ENCODE measurements at regions not wholly inside any gene's neighbourhood (a gene's known extent, or its start where the extent isn't known, plus 50 kb on each side); places are given as distances from the start of the nearest gene placed in this dataset.
"Not testable (repeated sequence)": the region's sequence is repeated elsewhere in the genome, so short reads cannot be mapped to it uniquely, and the experiment has no call there.

GRCh38 chr1:2851918-2852317 lies 50.4 kb upstream of the TTC34 start:
- not testable (repeated sequence) for H3K4me1 Mint-ChIP-seq, H3K36me3 Mint-ChIP-seq, H3K27ac Mint-ChIP-seq, ATAC-seq, H3K9me3 Mint-ChIP-seq, H3K4me3 Mint-ChIP-seq
- peaks cover 42% of the 10 kb centered on the region for H3K27me3 Mint-ChIP-seq

GRCh38 chr1:2853711-2854110 lies 52.2 kb upstream of the TTC34 start:
- no peaks in the 10 kb centered on the region for H3K4me1 Mint-ChIP-seq
- peaks cover 1% of the 10 kb centered on the region for H3K9me3 Mint-ChIP-seq
- ATAC-seq, result no peak
- H3K4me3 Mint-ChIP-seq, result no peak overlapping the region
- H3K27ac Mint-ChIP-seq, result no peak overlapping the region
- H3K36me3 Mint-ChIP-seq, result no peaks in the 10 kb centered on the region
- H3K27me3 Mint-ChIP-seq, result peaks cover 26% of the 10 kb centered on the region

GRCh38 chr1:2854151-2854550 lies 52.7 kb upstream of the TTC34 start:
- no peak overlapping the region for H3K27ac Mint-ChIP-seq
- no peaks in the 10 kb centered on the region for H3K36me3 Mint-ChIP-seq
- H3K27me3 Mint-ChIP-seq, result peaks cover 22% of the 10 kb centered on the region

GRCh38 chr1:2854611-2855010 lies 53.1 kb upstream of the TTC34 start:
- Mint-ChIP-seq H3K9me3 (peaks cover 7% of the 10 kb centered on the region), H3K4me3 (no peak overlapping the region), H3K27ac (no peak overlapping the region), H3K36me3 (no peaks in the 10 kb centered on the region), H3K4me1 (no peaks in the 10 kb centered on the region), H3K27me3 (peaks cover 17% of the 10 kb centered on the region)
- ATAC-seq, result peak; percentile 20

More at GRCh38 chr1:2854151-2854550, 52.7 kb upstream of the TTC34 start:
- peak; percentile 27 for ATAC-seq
- Mint-ChIP-seq H3K4me1 (no peaks in the 10 kb centered on the region), H3K9me3 (peaks cover 6% of the 10 kb centered on the region), H3K4me3 (no peak overlapping the region)

DNA sequence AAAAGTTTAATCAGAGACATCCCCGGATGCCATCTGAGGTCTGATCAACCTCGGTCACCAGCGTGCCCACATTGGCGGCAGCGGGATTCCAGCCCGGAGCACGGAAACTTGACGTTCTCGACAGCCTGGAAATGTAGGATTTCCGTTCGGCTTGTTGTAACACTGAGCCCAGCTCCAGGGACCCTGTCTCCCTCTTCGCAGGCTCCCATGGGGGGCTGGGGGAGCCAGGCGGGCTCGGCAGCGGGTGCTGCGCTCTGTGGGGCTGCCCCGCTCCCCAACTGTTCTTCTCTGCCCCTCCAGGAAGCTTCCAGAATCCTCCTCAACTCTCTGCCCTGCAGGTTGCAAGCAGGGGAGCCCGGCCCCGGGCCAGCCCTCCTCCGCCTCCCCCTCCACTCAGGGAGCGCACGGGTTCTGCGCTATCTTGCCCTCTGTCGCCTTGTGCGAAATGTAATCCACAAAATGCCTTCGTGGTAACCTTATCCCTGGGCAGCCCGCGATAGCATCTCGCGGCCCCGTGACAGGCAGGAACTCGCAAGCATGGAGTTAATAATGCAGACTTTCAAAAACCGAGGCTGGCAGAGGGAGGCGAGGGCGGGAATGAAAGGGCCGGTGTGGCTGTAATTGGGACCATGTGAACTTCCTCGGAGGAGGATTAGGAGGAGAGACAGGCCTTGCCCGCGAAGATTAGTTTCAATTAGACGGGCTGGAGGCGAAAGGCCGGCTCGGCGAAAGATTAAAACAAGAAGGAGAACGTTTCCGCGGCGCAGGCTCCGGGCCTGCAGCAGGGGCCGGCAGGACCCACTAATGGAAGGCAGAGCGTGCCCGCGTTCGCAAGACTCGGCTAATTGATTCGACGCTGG lies 53.9 kb upstream of the TTC34 start:
- Mint-ChIP-seq H3K36me3 (no peaks in the 10 kb centered on the region), H3K9me3 (peaks cover 7% of the 10 kb centered on the region), H3K4me3 (no peak overlapping the region), H3K27me3 (peaks cover 17% of the 10 kb centered on the region), H3K27ac (no peak overlapping the region), H3K4me1 (no peaks in the 10 kb centered on the region)
- no peak for ATAC-seq

GRCh38 chr1:2856066-2856390 lies 54.5 kb upstream of the TTC34 start:
- Mint-ChIP-seq H3K9me3 (peaks cover 7% of the 10 kb centered on the region), H3K36me3 (no peaks in the 10 kb centered on the region), H3K27ac (no peak overlapping the region), H3K27me3 (peaks cover 17% of the 10 kb centered on the region), H3K4me3 (no peak overlapping the region), H3K4me1 (no peaks in the 10 kb centered on the region)
- no peak for ATAC-seq

DNA sequence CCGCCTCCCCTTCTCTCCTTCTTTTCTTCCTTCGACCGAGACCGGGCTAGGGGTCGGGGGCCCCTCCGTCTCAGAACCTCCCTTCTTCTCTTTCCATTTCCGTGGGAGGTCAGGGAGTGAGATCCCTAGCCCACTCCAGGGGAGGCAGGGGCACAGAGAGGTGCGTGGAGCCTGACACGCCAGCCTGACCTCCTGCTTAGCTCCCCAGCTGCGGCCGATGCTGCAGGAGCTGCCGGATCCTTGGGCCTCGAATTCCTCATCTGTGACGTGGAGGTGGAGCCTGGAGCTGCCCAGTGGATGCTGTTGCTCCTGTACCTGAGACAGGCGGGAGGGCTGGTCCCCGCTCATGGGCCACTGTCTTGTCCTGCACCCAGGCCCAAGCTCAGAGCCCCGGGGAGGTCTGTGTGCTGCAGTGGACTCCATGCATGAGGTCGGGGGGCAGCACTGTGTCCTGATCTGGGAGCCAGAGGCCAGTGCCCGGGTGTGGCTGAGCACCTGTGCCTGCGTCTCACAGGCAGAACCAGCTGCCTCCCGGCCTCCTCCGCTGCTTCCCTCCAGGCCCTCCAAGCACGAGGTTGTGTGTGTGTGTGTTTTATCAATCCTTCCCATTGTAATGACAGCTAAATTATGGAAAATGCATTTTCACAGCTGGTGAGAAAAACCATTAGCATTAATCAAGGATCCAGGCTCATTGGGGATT lies 55.3 kb upstream of the TTC34 start:
- no peaks in the 10 kb centered on the region for H3K4me1 Mint-ChIP-seq
- no peak overlapping the region for H3K4me3 Mint-ChIP-seq
- peaks cover 17% of the 10 kb centered on the region for H3K27me3 Mint-ChIP-seq
- ATAC-seq, result no peak
- H3K9me3 Mint-ChIP-seq, result peaks cover 7% of the 10 kb centered on the region
- no peak overlapping the region for H3K27ac Mint-ChIP-seq
- H3K36me3 Mint-ChIP-seq, result no peaks in the 10 kb centered on the region

DNA sequence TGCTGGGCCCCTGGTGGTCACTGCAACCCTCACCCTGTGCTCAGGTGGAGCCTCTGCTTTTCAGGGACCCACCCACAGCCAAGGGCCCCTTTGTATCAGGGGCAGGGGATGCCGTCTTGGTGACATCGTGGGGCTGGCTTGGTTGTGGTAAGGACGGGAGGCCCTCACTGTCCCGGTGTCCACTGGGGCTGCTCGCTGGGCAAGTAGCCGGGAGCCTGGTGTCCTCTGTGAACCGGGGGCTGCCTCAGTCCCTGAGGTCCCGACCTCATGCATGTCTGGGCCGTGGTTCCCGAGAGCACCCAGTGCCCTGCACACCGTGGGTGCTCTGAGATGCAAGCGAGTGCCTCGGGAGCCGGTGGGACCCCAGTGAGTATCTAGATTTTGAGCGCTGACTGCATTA lies 56.0 kb upstream of the TTC34 start:
- H3K27ac Mint-ChIP-seq, result no peak overlapping the region
- H3K36me3 Mint-ChIP-seq, result no peaks in the 10 kb centered on the region
- ATAC-seq, result no peak
- H3K4me3 Mint-ChIP-seq, result no peak overlapping the region
- H3K27me3 Mint-ChIP-seq, result peaks cover 17% of the 10 kb centered on the region
- no peaks in the 10 kb centered on the region for H3K4me1 Mint-ChIP-seq
- peaks cover 7% of the 10 kb centered on the region for H3K9me3 Mint-ChIP-seq

- ATAC-seq, result no peak
- Mint-ChIP-seq H3K27me3 (peaks cover 7% of the 10 kb centered on the region), H3K4me1 (no peaks in the 10 kb centered on the region), H3K27ac (no peak overlapping the region), H3K4me3 (no peak overlapping the region), H3K9me3 (peaks cover 7% of the 10 kb centered on the region), H3K36me3 (no peaks in the 10 kb centered on the region)
These were observed 57.2 kb upstream of the TTC34 start for GRCh38 chr1:2858676-2859075.

- Mint-ChIP-seq H3K4me3 (no peak overlapping the region), H3K9me3 (peaks cover 7% of the 10 kb centered on the region)
These were observed 57.9 kb upstream of the TTC34 start for GRCh38 chr1:2859219-2859880.

DNA sequence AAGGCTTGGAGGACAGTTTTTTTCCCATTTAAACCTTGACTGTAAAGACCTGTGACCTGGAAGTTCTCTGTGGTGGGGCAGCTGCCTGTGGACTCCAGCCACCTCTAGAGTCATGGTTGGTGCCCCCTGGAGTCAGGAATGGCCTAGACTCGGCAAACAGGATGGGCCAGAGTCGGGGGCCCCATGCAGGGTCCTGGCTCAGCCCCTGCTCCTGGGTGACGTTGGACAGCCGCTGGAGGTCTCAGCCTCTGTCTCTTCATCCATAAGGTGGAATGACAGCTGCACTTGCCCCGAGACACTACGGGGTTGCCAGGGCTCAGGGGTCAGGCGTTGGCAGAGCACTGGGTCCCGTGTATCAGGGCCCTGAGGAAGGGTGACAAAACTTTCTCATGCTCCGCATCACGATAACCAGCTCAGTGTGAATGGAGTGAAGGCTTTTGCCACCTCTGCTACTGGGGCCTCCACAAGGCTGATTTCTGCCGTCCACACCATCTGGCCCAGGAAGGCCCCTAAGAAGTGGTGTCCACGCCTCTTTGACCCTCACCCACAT lies 58.5 kb upstream of the TTC34 start:
- H3K4me1 Mint-ChIP-seq, result no peaks in the 10 kb centered on the region
- peaks cover 3% of the 10 kb centered on the region for H3K27me3 Mint-ChIP-seq
- H3K9me3 Mint-ChIP-seq, result peaks cover 7% of the 10 kb centered on the region
- no peak for ATAC-seq
- no peaks in the 10 kb centered on the region for H3K36me3 Mint-ChIP-seq
- H3K4me3 Mint-ChIP-seq, result no peak overlapping the region
- H3K27ac Mint-ChIP-seq, result no peak overlapping the region

More at GRCh38 chr1:2859219-2859880, 57.9 kb upstream of the TTC34 start:
- Mint-ChIP-seq H3K27ac (no peak overlapping the region), H3K36me3 (no peaks in the 10 kb centered on the region), H3K4me1 (no peaks in the 10 kb centered on the region), H3K27me3 (peaks cover under 1% of the 10 kb centered on the region)
- no peak for ATAC-seq

- Mint-ChIP-seq H3K9me3 (peaks cover 7% of the 10 kb centered on the region), H3K36me3 (no peaks in the 10 kb centered on the region), H3K4me3 (no peak overlapping the region)
These were observed 59.1 kb upstream of the TTC34 start for GRCh38 chr1:2860476-2861142.

DNA sequence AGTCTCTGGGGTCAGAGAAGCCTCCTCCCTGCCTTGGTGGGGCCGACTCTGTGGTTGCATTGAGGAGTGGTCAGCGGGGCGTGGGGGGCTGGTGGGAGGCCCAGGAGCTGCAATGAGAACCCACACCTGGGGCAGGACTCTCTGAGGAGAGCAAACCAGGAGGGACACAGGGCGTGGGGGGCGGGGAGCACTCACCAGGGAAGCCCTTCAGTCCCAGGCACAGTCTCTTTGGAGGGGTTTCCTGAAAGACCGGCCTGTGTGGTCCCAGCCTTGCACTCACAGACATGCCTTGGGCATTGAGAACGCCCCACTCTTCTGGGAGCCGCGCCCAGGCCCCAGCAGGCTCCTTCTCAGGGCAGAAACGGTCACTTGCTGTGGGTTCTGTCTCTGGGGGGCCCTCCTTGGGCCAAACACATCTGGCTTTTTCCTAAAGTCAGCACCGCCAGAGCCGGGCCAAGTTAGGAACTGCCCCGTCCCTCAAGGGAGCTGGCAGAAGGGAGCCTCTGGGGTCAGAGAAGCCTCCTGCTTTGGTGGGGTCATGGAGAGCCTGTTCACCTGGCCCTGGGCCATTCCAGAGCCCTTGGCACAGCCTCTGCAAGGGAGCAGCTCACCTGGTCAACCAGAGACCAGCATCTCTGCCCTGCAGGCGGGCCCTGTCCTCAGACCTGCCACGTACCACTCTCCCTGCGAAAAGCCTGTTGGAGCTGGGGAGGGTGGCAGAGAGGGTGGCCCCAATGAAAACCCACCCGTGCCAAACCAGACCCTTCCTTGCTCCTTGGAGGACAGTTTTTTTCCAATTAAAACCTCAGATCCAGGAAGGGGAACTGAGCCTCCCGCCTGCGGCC lies 59.9 kb upstream of the TTC34 start:
- H3K9me3 Mint-ChIP-seq, result peaks cover 7% of the 10 kb centered on the region
- no peaks in the 10 kb centered on the region for H3K36me3 Mint-ChIP-seq
- peaks cover 12% of the 10 kb centered on the region for H3K27me3 Mint-ChIP-seq
- ATAC-seq, result no peak
- H3K4me1 Mint-ChIP-seq, result no peaks in the 10 kb centered on the region
- H3K27ac Mint-ChIP-seq, result no peak overlapping the region
- H3K4me3 Mint-ChIP-seq, result no peak overlapping the region

More at GRCh38 chr1:2860476-2861142, 59.1 kb upstream of the TTC34 start:
- peaks cover 9% of the 10 kb centered on the region for H3K27me3 Mint-ChIP-seq
- H3K4me1 Mint-ChIP-seq, result no peaks in the 10 kb centered on the region
- H3K27ac Mint-ChIP-seq, result no peak overlapping the region
- ATAC-seq, result no peak

Data from stimulated activated memory B cell treated with anti-CD40 and anti-IgM and Interleukin-4, amounts not matched to agents 10 μg/mL and 1 μg/mL and 100 μg/mL, for 72 hours (primary cell).